ENCODE measurements at regions not wholly inside any gene's neighbourhood (a gene's known extent, or its start where the extent isn't known, plus 50 kb on each side); places are given as distances from the start of the nearest gene placed in this dataset.

DNA sequence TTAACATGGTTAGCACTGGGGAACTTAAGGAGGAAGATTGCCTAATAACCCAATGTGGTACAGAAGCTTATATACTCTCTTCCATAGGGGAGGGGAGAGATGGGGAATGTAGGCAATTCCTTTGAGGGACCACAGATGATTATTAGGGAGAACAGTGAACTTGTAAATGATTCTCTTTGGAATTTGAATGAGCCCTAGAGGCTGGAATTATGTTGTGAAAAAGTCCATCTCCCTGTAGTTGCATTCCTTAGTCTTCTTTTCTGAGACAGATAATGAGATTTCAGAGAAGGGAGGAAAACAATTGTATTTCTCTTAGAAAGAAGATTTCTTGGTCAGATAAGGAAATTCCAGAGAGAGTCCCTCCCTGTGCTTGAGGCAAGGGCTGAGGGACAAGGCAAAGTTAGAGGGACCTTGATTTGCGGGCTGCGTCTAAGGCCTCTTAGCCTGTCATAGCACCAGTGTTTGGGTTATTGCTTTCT lies 89.0 kb upstream of the HMCN1 start:
- TF ChIP-seq REXO4 (CRISPR knock-in tag; IDR thresholded peaks at IDR 0.05; ENCODE audit: borderline replicate concordance) (no peak), ESRRA (CRISPR knock-in tag; IDR thresholded peaks at IDR 0.05; ENCODE audit: low read depth) (no peak), ZSCAN9 (CRISPR knock-in tag; IDR thresholded peaks at IDR 0.05; ENCODE audit: borderline replicate concordance) (no peak), SRF (IDR thresholded peaks at IDR 0.05; ENCODE audit: low read depth, low read length) (no peak), MLX (CRISPR knock-in tag; IDR thresholded peaks at IDR 0.05) (no peak), POLR2A (IDR thresholded peaks at IDR 0.05; ENCODE audit: insufficient read depth in 1 of 2, low read depth in 2 of 2, low read length in 2 of 2) (no peak), GATA4 (IDR thresholded peaks at IDR 0.05; ENCODE audit: borderline replicate concordance, low read depth) (no peak)
- TF ChIP-seq, protein P1, sequence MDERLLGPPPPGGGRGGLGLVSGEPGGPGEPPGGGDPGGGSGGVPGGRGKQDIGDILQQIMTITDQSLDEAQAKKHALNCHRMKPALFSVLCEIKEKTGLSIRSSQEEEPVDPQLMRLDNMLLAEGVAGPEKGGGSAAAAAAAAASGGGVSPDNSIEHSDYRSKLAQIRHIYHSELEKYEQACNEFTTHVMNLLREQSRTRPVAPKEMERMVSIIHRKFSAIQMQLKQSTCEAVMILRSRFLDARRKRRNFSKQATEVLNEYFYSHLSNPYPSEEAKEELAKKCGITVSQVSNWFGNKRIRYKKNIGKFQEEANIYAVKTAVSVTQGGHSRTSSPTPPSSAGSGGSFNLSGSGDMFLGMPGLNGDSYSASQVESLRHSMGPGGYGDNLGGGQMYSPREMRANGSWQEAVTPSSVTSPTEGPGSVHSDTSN (CRISPR knock-in tag; IDR thresholded peaks at IDR 0.05): no peak
- TF ChIP-seq, protein P2, sequence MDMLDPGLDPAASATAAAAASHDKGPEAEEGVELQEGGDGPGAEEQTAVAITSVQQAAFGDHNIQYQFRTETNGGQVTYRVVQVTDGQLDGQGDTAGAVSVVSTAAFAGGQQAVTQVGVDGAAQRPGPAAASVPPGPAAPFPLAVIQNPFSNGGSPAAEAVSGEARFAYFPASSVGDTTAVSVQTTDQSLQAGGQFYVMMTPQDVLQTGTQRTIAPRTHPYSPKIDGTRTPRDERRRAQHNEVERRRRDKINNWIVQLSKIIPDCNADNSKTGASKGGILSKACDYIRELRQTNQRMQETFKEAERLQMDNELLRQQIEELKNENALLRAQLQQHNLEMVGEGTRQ (IDR thresholded peaks at IDR 0.05; ENCODE audit: low read depth, low read length): no peak
- TF ChIP-seq, protein P2 (CRISPR knock-in tag; IDR thresholded peaks at IDR 0.05; ENCODE audit: borderline replicate concordance): no peak
